Stimulated activated CD8-positive, alpha-beta memory T cell treated with anti-CD3 and anti-CD28 coated beads, Interleukin-12 subunit alpha, Interleukin-12 subunit beta, amount 100 ng/mL, for 24 hours (primary cell): ENCODE measurements at regions not wholly inside any gene's neighbourhood (a gene's known extent, or its start where the extent isn't known, plus 50 kb on each side); places are given as distances from the start of the nearest gene placed in this dataset.

Experiments used
- DNase-seq: peaks from one replicate; pipeline ENCODE4 v3.0.0-alpha.2; 2020; ENCODE audit errors: extremely low read depth

DNA sequence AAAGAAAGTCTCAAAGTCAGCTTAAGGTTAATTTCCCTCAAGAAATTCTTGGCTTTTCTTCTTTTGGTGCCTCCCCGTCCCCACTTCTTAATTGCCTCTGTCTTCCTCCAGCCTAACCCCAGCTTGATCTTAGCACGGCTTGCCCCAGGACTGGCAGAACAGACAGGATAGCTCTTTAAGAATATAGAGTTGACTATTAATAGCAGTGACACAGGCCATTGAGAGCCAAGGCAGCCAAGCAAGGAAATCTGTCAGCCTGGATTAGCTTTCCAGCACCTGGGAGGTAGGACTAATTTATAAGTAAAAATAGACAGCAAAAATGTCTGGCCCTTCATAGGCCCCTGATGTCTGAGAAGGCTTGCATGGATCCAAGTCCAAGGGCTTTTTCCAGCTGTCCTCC, 384.6 kb upstream of the SLC30A5 start:
- DNase-seq = no peak

DNA sequence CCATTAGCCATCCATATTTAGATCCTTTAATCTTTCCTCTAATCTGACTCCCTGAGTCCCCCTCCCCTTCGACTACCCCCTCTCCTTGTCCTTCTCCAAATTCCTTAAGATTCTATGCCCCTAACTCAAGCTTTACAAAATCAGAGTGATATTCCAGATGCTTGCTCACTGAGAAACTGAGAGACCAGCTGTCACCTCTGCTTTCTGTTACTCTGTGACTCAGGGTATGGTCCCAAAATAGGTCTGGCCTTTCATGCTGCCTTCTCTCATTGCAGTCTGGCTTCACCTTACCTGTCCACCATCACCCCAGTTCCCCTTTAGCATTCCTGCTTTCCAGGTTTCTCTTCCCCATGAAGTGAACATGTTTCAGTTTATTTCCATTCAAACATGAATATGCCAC, 383.3 kb upstream of the SLC30A5 start:
- DNase-seq = no peak

DNA sequence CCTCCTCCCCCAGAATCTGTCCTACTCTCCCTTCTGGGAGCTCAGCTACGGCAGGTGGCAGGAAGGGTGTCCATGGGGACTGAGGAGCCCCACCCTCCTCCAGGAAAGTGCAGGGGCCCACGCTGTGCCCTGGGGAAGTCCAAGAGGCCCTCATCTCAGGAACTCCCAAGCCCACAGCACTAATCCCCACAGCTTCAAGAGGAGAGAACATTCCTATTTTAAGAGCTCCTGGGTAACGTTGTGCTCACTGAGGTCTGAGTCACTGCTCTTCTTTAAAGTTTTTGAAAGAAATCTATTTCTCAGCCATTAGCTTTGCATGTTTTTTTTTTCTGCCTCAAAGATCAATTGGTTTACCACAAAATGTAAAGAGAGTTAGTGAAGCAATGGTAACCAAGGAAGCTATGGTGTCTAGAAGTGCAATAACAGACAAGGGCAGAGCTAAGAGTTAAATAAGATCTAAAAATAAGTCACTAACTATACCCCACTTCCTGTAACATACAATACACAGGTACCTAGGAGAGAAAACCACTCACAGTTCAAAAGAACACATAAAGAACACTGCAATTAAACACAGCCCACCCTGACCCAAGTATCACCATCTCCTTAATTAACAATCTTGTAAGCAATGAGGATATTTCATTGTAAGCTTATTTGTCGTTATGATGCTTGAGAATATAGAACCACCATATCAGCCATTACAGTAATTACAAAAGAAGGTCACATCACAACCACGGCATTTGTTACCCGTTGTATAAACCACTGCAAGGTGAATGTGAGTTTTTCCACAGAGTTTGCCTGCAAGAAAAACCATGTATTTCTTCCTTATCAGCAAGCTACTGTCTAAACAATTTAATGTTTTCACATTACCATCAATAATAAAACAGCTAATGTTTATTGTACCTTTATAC, 382.3 kb upstream of the SLC30A5 start:
- no peak for DNase-seq

DNA sequence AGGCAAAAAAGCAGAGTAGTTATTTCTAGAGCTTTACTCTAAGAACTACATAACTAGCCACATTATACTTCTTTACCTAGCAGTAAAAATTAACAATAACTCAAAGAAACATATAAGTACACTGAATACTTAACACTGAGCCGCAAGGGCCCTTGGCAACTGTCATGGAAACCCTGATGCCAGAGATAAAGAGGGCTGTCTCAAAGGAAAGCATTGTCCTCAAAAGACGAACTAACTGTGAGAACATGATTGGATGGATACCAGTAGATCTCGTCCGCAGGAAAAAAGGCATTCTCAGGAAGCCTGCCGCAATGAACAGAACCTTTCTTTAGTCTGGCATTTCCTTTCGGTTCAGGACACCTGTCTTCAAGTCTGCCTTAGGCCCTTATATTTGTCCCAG, 379.0 kb upstream of the SLC30A5 start:
- no peak for DNase-seq

DNA sequence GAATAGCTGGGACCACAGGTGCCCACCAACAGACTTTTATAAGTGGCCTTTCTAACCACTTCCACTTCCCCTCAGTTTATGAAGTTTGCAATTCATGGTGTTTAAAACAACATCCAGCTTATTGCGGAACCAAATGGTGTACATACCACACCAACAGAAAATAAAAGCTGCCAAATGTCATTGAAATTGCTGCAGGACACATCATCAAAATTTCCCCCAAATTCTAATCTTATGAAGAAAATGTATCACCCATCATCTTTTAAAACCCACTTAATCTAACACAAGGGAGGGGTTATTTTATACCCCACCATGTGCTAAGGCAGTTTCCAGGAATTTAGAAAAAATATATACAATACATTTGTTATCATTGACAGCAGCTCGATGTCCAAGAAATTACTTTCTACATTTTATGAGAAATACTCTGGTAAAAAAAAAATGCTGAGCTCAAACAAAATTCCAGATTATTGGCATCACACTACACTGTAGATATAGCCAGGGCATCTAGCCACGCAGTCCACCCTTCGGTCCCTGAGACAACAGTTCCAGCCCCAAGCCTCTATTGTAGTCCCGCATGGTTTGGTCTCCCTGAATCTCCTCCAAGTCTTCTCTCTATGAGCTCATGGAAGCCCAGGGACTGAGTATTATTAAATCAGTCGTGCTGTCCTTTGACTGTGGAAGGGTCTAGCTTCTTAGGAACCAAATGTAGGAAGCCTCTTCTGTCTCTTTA, 372.8 kb upstream of the SLC30A5 start:
- DNase-seq = no peak

DNA sequence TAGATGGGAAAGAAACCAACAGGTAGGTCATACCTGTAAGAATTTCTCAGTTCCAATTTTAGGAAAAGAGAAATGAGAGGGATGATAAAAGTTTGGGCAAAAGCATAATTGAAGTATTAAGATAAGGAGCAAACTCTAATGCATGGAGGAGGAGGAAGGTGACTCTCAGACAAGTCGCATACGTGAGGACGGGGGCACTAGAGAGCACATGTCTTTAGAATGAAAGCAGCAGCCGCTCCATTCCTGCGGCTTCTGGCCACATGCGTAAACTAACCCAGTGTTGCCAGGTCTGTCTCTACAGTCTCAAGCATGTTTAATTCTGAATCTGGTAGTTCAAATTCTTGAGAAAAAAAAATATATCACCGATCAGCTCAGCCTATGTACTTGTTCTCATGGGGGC, 371.5 kb upstream of the SLC30A5 start:
- DNase-seq = no peak

DNA sequence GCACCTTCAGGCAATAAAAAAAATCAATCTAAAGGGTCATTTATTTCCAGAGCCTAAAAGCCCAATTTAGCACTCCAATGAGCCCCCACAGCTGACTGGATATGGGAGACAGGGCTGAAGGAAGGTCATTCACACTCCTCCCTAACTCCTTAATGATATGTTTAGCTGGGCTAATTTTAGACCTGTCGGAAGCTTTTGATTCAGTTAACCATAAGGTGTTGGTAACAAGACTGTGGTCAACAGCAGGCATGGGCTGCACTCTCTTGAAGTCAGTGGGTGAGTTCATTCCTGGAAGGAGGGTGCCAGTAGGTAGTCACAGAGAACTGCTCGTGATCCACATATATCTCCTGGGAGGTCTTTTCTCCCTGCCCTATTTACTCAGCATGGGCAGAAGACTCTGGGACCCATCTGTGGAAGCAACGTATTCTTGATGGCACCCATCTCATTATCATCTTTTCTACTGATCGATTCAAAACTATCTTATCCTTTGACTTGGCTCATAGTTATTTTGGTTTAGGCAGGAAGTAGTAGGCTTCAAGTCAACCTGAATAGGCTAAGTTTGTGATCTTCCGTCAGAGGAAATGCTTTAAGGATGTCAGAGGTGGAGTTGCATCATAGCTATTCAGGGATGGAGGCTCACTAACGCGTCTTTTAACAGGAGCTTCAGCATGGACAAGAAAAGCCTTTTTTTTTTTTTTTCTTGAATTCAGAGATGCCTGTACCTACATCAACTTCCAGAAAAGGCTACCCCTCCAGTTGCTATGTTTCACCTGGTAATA, 367.7 kb upstream of the SLC30A5 start:
- no peak for DNase-seq

DNA sequence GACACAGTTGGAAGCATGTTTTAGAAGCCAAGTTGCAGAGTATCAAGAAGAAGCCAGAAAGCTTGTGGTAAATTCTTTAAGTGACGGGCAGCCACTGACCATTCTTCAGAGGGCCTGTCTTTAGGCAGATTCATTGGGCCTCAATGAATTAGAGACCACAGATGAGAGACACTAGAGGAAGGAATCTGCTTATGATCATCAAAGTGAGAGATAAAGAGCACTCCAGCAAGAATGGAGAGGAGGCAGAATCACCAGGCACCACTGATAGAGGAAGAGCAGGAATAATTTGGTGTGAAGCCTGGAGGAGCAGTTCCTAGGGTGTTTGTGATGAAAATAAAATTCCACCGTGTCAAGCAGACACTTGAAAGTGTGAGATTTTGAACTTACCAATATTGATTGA, 365.9 kb upstream of the SLC30A5 start:
- no peak for DNase-seq

DNA sequence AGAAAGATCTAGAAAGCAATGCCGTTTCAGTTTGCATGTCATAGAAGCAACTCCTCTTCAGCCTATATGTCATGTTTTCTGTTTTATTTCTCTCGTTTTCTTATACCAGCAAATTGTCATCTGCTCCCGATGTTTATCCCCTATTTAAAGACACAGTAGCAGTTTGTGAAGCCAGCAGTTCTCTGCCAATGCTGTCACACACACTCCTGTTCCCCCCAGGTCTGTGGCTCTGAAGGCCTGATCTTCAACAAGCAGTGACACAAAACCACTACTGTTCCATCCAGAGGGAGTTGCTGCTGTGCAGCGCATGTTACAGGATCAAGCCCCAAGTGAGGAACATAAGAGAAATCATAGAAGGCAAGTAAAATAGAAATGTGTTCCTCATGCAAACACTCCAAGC, 364.1 kb upstream of the SLC30A5 start:
- DNase-seq = no peak

DNA sequence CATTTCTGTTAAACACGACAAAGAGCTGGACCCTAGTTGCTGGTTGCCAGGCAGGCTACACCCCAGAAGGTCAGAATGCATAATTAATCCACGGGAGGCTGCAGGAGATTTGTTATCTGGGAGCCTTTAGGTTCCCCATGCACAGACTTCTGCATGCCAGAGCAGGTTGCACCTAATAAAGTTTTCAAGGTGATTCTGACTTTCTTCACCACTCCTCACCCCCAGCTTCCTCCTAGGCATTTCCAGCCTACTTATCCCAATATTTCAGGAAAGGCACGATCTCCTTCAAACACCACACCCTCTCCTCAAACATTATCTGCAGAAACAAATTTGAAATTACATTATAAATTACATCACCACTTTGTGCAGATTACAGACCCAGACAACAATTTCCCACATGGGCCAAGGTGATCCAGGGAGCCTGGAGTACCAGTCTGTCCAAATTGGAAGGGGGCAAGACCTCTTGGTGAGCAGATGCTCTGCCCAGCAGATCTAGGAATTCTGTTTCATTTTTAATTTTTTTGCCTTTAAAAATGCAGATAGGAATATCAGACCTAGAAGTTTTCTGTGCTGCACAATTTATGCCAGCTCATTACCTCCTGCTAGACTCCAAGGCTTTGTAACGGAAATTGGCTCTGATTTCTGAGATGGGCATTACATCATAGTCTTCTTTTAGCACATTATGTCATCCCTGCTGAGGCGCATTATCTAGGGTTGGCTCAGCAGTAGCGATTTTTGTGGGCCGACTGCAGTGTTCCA, 363.4 kb upstream of the SLC30A5 start:
- DNase-seq = no peak

DNA sequence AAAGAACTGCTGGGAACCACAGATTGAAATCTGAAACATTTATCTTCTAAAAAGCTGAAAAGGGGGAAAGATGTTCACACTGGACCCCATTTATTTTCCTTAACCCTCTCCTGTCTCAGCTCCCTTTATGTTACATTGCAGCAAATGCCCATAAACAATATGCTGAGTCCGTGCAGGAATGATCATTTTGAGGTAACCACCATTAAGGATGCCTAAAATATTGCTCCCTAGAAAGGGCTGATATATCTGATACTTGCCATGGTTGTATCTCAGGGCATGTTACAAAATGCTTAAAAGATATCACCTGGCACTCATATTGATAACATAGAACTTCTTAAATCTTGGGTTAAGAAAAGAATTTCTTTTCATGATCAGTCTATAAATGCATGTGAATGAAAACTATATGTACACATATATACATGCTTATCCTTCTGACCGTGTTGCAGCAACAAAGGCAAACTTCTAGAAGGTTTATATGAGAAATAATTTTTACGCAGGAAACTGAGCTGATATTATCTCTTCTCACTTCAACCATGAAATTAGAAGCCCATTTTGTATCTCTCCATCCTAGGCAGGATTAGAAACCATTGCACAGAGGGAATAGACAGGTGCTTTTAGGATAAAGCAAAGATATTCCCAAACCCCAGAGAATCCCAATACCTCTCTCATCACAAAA, 362.7 kb upstream of the SLC30A5 start:
- no peak for DNase-seq

DNA sequence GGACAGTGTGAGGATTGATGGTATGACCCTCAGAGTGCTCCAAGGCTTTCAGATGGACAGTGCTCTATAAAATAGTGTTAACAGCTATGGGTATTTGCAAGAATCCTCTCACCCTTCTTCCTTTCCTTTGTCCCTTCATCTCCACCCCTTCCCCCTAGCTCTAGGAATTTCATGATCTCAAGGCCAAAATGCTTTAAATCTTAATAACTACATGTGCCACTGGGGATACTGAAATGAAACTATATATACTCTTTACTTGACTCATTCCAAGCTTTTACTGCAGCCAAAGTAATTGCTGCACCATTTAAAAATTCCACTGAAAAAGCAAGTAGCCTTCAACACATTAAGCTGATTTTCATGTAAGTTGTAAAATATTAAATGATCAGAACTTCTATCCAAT, 361.6 kb upstream of the SLC30A5 start:
- no peak for DNase-seq

DNA sequence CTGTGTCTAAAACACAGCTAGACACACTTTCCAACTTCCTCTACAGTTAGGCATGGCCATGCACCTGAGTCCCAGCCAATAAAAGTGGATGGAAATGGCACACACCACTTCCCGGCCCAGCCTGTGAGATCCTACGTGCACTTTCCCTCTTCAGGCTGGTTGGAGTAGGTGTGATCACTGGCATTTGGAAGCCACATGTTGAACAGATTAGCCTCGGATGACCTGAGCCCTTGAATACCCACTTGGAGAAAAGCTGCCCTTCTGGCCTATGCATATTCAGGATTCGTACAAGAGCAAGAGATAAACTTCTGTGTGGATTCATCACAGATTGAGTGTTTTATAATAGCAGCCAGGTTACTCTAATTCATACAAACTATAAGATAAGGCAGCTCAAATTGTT, 359.0 kb upstream of the SLC30A5 start:
- DNase-seq = no peak

DNA sequence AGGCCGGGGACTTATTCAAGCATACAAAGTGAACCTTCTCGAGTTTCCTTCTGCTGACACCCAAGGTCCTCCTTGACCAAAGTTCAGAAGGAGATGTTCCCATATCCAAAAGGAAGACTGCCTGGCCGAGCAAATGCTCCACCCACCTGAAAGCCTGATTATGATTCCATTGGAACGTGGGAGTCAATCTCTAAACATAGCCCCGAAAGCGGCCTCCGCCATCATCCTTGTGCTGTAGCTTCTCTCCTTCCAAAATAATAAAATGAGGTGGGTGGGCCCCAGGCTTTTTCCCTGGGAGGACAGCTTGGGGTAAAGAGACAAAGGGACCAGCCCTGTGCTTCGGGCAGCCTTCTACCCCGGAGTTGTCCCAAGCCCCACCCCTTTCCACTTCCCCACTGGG, 355.6 kb upstream of the SLC30A5 start:
- DNase-seq = no peak

DNA sequence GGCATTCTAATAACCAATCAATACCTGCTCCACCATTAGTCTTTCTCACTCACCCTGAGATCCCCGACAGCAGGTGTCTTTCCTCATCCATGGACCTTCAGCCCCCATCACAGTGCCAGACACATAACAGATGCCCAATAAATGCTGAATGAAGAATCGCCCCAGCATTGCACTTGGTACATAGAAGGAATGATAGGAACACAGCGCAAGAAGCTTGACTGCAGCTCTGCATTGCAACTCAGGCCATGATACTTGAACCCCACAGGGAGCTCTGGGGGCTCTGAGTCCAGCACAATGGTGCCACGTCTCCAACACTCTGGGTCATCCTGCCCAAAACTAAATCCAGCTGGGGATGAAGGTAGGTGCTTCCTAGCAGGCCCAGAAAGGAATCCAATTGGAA, 355.0 kb upstream of the SLC30A5 start:
- no peak for DNase-seq

DNA sequence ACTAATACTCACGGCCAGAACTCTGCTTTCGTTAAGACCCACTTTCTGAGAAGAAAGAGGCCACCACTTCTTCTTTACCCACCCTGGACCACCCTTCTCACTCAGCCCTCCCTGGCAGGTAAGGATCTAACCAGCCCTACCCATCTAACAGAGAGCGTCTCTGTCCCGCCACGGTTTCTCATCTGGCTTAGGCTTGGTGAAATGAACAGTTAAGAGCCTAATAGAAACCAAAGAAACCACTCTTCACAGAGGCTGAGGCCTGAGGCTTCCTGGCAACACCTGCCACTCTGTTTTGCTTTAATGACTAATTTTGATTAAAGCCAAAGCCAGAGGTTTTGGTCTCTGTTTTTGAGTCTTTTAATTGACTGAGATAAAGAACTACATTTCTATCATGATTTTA, 354.1 kb upstream of the SLC30A5 start:
- DNase-seq = no peak

DNA sequence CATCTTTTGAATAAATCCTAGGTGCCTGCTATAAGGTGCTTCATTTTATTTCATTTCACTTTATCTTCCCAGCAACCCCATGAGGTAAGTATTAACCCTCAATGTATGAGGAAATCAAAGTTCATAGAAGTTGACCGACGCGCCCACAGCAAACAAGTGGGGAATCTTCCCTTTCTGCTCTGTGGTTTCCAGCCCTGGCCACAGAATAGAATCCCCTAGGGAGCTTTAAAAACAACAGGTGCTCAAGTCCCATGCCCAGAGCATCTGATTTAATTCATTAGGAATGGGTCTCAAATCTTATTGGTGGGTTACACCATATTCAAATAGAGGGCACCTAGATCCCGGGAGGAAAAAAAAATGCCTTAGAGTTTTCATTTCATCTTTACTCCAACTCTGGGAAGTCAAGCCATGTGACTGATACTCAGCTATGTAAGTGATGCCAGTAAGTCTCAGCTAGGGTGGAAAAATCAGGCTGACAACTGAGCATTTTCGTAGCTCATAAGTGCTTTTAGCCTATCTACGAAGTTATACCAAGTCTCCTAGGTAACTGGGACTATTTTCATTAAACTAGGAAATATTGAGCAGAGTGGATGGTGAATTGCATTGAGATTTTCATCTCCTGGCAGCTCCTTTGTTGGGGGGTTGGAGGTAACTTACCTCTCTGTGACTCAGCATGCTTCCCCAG, 353.4 kb upstream of the SLC30A5 start:
- no peak for DNase-seq

DNA sequence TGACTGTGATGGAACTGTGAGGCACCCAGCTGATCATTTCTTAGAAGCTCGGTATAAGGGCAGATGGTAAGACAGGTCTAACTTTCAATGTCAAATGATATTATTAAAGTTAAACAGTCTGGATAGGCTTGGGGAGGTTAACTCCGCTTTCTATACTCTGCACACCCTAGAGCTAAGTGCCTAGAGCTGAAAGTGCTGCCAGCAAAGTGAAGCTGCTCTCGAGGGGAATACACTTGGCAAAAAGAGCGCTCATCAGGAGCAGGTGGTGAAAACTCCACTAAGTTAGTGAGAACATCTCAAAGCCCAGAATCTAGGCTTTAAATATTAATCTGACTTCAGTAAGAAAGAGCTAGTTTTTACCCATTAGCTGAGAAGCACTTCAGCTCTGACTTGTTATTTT, 349.6 kb upstream of the SLC30A5 start:
- no peak for DNase-seq

DNA sequence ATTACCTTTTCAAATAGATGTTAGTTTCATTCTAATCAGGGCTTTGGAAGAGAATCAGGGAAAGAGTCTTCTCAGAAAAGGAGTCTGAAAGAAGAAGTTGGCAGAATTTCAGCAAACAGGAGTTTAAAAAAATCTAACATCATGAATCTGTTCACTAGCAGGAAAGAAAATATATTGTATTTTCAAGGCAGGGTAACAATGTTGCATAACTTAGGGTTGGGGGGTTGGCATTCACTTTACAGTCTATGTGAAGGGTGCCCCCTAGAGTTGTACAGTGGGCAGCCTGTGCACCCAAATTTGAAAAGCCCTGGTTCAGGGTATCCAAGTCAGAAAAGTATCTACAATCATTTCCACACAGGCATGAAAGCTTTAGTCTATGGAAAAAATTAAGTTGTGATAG, 348.4 kb upstream of the SLC30A5 start:
- DNase-seq = no peak

DNA sequence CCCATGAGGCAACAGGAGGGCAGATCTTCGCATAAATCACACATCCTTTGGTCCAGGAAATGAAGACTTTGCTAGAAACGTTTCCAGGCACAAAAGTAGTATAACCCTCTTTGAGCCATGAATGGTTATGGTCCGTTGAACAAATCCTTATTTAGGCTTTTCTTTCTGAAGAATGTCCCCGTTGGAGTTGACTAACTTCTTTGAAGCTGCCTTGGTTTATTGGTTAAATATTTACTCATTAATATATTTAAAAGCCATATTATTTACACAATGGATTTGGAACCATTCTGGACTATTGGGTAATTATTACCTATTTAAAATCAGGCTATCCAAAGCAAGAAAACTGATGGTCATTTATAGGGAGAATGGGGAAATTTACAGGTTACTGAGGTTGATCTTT, 347.6 kb upstream of the SLC30A5 start:
- DNase-seq = no peak
